Omental fat pad (tissue), 3 donors: ENCODE measurements at regions not wholly inside any gene's neighbourhood (a gene's known extent, or its start where the extent isn't known, plus 50 kb on each side); places are given as distances from the start of the nearest gene placed in this dataset.

ENCODE experiments used
- ATAC-seq: fragments of 150-250 bp; one replicate; pipeline ENCODE4 v1.9.1; 2016; ENCODE audit warnings: mild to moderate bottlenecking, moderate library complexity; ENCODE audit not compliant: low FRiP score
- DNase-seq: peaks from one replicate; pipeline ENCODE4 v3.0.0-alpha.2; 2019; ENCODE audit warnings: low spot score
- TF ChIP-seq, protein P1 (sequence below), 3 donors: fragments of 450-650 bp; IDR thresholded peaks; one replicate each; pipeline ENCODE4 v1.5.1; 2016 to 2017; ENCODE audit warnings: antibody characterized with exemption in 3 of 3, mild to moderate bottlenecking in 3 of 3, moderate library complexity in 2 of 3

- DNase-seq = no peak
- TF ChIP-seq, protein P1, sequence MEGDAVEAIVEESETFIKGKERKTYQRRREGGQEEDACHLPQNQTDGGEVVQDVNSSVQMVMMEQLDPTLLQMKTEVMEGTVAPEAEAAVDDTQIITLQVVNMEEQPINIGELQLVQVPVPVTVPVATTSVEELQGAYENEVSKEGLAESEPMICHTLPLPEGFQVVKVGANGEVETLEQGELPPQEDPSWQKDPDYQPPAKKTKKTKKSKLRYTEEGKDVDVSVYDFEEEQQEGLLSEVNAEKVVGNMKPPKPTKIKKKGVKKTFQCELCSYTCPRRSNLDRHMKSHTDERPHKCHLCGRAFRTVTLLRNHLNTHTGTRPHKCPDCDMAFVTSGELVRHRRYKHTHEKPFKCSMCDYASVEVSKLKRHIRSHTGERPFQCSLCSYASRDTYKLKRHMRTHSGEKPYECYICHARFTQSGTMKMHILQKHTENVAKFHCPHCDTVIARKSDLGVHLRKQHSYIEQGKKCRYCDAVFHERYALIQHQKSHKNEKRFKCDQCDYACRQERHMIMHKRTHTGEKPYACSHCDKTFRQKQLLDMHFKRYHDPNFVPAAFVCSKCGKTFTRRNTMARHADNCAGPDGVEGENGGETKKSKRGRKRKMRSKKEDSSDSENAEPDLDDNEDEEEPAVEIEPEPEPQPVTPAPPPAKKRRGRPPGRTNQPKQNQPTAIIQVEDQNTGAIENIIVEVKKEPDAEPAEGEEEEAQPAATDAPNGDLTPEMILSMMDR (IDR thresholded peaks at IDR 0.05) = no peak
- no peak for ATAC-seq
Observed at GRCh38 chr12:85569261-85569660, 266.9 kb downstream of the RASSF9 start.

DNA sequence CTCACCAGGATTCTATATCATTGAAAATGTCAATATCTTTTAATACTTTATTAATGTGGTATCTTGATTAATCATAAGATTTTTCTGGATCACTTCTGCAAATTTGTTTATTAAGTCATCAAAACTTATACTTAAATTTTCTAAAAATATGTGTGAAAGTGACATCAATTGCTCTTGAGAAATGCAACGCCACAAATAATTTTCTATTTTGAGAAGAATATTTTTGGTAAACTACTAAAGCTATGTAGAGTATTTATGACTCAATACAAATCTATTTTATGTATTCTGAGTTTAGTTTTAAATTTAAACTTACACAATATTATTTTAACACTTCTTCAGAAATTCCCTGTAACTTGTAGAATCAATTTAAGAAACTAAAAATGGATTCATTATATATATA is 263.3 kb downstream of the RASSF9 start:
- DNase-seq = no peak
- no peak for ATAC-seq
- TF ChIP-seq, protein P1 (IDR thresholded peaks at IDR 0.05) = no peak

DNA sequence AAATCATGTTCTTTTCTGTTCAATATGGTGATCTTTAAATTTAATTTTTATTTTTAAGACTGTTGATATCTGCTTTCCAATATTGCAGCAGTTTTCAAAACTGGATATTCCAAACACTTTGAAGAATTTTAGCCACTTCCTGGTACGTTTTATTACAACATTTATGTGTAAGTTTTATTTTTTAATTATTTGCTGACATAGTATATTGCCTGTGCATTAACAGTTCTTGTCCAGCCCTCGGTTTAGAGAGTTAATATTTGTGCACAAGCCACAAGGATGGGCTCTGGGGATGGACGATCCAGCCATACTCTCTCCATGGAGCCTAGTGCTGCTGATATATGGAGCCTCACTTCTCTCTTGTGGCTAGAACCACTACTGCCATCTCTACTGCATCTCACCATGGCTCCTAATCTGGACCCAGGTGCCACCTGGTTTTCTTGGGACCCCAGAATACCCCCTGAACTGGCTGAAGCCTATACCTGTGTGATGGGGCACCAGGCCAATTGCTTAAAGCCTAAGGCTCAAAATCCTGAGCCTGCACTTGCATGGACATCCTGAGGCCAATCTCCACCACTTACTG is 262.5 kb downstream of the RASSF9 start:
- ATAC-seq = no peak
- no peak for DNase-seq
- TF ChIP-seq, protein P1 (IDR thresholded peaks at IDR 0.05) = no peak

GRCh38 chr12:85574291-85574690 is 261.9 kb downstream of the RASSF9 start:
- ATAC-seq (no peak), DNase-seq (no peak)
- TF ChIP-seq, protein P1 (IDR thresholded peaks at IDR 0.05) = no peak

GRCh38 chr12:85575120-85576096 is 260.8 kb downstream of the RASSF9 start:
- ATAC-seq (no peak), DNase-seq (peak; percentile 25)
- TF ChIP-seq, protein P1 (IDR thresholded peaks at IDR 0.05) = no peak

- ATAC-seq = no peak
- TF ChIP-seq, protein P1 (IDR thresholded peaks at IDR 0.05) = no peak
- DNase-seq = no peak
Observed at GRCh38 chr12:85580562-85581168, 255.5 kb downstream of the RASSF9 start.
